Neural cell (in vitro differentiated cells): ENCODE measurements at regions not wholly inside any gene's neighbourhood (a gene's known extent, or its start where the extent isn't known, plus 50 kb on each side); places are given as distances from the start of the nearest gene placed in this dataset.

Experiments
- H2AFZ ChIP-seq: fragments of 200-600, 300-800 bp; sonication (generic), shearing (Covaris generic); 2 replicates; pipeline ENCODE4 v1.6.0; 2014; ENCODE audit warnings: low read depth, mild to moderate bottlenecking, antibody characterized with exemption, low read length, moderate library complexity
- H3F3A ChIP-seq: fragments of 200-600 bp; shearing (Covaris generic); 2 replicates; pipeline ENCODE4 v1.6.1; 2016; ENCODE audit warnings: mild to moderate bottlenecking, moderate library complexity, mixed read lengths, antibody characterized with exemption, low read length; ENCODE audit not compliant: insufficient read depth, poor library complexity, severe bottlenecking
- H3K27ac ChIP-seq: fragments of 200-600, 300-800 bp; sonication (generic), shearing (Covaris generic); 2 replicates; pipeline ENCODE4 v1.5.1; 2014; ENCODE audit warnings: mild to moderate bottlenecking, low read length, moderate library complexity
- H3K27me3 ChIP-seq: fragments of 300-800, 200-600 bp; sonication (generic), shearing (Covaris generic); 2 replicates; pipeline ENCODE4 v1.6.0; 2014; ENCODE audit warnings: mild to moderate bottlenecking, low read depth, low read length, moderate library complexity; ENCODE audit not compliant: insufficient read depth
- H3K36me3 ChIP-seq: fragments of 300-800, 200-600 bp; sonication (generic), shearing (Covaris generic); 2 replicates; pipeline ENCODE4 v1.5.1; 2014; ENCODE audit warnings: mild to moderate bottlenecking, antibody characterized with exemption, low read length, moderate library complexity; ENCODE audit not compliant: insufficient read depth
- H3K4me2 ChIP-seq: fragments of 300-800, 200-600 bp; sonication (generic), shearing (Covaris generic); 2 replicates; pipeline ENCODE4 v1.6.0; 2014; ENCODE audit warnings: mild to moderate bottlenecking, low read length
- H3K4me3 ChIP-seq: fragments of 300-800, 200-600 bp; sonication (generic), shearing (Covaris generic); 2 replicates; pipeline ENCODE4 v1.5.1; 2014; ENCODE audit warnings: mild to moderate bottlenecking, low read length, moderate library complexity
- H3K79me2 ChIP-seq: fragments of 200-600 bp; shearing (Covaris generic); replicated peaks from 2 replicates; pipeline ENCODE4 v1.6.0; 2014; ENCODE audit warnings: mild to moderate bottlenecking, low read length, moderate library complexity; ENCODE audit not compliant: insufficient read depth
- H3K9ac ChIP-seq: fragments of 300-800, 200-600 bp; sonication (generic), shearing (Covaris generic); 2 replicates; pipeline ENCODE4 v1.6.1; 2016; ENCODE audit warnings: mild to moderate bottlenecking, low read length, mixed read lengths
- H3K9me2 ChIP-seq: fragments of 200-600 bp; shearing (Covaris generic); 2 replicates; pipeline ENCODE4 v1.6.1; 2016; ENCODE audit warnings: mild to moderate bottlenecking, low read length, mixed read lengths; ENCODE audit not compliant: insufficient read depth
- H3K9me3 ChIP-seq: fragments of 200-600, 300-800 bp; sonication (generic), shearing (Covaris generic); 2 replicates; pipeline ENCODE4 v1.6.1; 2016; ENCODE audit warnings: mild to moderate bottlenecking, mixed run types, low read length, moderate library complexity, mixed read lengths
- H4K20me1 ChIP-seq: fragments of 200-600 bp; shearing (Covaris generic); 2 replicates; pipeline ENCODE4 v1.6.1; 2016; ENCODE audit warnings: mild to moderate bottlenecking, mixed run types; ENCODE audit not compliant: insufficient read depth
- CTCF ChIP-seq: fragments of 450-650 bp; IDR thresholded peaks from 2 replicates; pipeline ENCODE4 v1.5.1; 2014; ENCODE audit warnings: antibody characterized with exemption, mild to moderate bottlenecking, moderate library complexity; ENCODE audit not compliant: poor library complexity, severe bottlenecking
- EP300 ChIP-seq: fragments of 450-650 bp; conservative IDR thresholded peaks from 2 replicates; pipeline ENCODE4 v1.6.1; 2014; ENCODE audit warnings: antibody characterized with exemption, mild to moderate bottlenecking, moderate library complexity; ENCODE audit not compliant: poor library complexity, severe bottlenecking
- EZH2 ChIP-seq: fragments of 200-600, 300-800 bp; shearing (Covaris generic), sonication (generic); IDR thresholded peaks from 2 replicates; pipeline ENCODE4 v1.6.1; 2014; ENCODE audit warnings: antibody characterized with exemption, low read length, borderline replicate concordance, mild to moderate bottlenecking; ENCODE audit not compliant: insufficient read depth, poor library complexity, severe bottlenecking
- MXI1 ChIP-seq: fragments of 450-650 bp; conservative IDR thresholded peaks from 2 replicates; pipeline ENCODE4 v1.6.1; 2014; ENCODE audit warnings: antibody characterized with exemption, mild to moderate bottlenecking; ENCODE audit not compliant: poor library complexity, severe bottlenecking
- POLR2AphosphoS5 ChIP-seq: IDR thresholded peaks from 2 replicates; pipeline ENCODE4 v1.6.1; 2012
- RAD21 ChIP-seq: fragments of 450-650 bp; conservative IDR thresholded peaks from 2 replicates; pipeline ENCODE4 v1.6.1; 2014; ENCODE audit warnings: antibody characterized with exemption, mild to moderate bottlenecking, moderate library complexity
- SMC3 ChIP-seq: fragments of 450-650 bp; conservative IDR thresholded peaks from 2 replicates; pipeline ENCODE4 v1.6.1; 2014; ENCODE audit warnings: antibody characterized with exemption, mild to moderate bottlenecking, moderate library complexity; ENCODE audit not compliant: poor library complexity
- TAF1 ChIP-seq: IDR thresholded peaks from 2 replicates; pipeline ENCODE4 v1.6.1; 2012; ENCODE audit warnings: low read depth
- TF ChIP-seq, protein P1 (sequence below): IDR thresholded peaks from 2 replicates; pipeline ENCODE4 v1.6.1; 2012; ENCODE audit warnings: borderline replicate concordance

- Histone ChIP-seq H3K4me3 (no peak overlapping the region), H3K79me2 (no peaks in the 10 kb centered on the region), H3K9ac (no peak overlapping the region), H3K9me3 (no peaks in the 10 kb centered on the region), H3K27me3 (no peaks in the 10 kb centered on the region), H4K20me1 (no peaks in the 10 kb centered on the region), H3K36me3 (no peaks in the 10 kb centered on the region), H3K27ac (no peak overlapping the region), H3K4me2 (no peak overlapping the region), H3K9me2 (no peaks in the 10 kb centered on the region), H2AFZ (no peak overlapping the region), H3F3A (no peaks in the 10 kb centered on the region)
- TF ChIP-seq, protein P1, sequence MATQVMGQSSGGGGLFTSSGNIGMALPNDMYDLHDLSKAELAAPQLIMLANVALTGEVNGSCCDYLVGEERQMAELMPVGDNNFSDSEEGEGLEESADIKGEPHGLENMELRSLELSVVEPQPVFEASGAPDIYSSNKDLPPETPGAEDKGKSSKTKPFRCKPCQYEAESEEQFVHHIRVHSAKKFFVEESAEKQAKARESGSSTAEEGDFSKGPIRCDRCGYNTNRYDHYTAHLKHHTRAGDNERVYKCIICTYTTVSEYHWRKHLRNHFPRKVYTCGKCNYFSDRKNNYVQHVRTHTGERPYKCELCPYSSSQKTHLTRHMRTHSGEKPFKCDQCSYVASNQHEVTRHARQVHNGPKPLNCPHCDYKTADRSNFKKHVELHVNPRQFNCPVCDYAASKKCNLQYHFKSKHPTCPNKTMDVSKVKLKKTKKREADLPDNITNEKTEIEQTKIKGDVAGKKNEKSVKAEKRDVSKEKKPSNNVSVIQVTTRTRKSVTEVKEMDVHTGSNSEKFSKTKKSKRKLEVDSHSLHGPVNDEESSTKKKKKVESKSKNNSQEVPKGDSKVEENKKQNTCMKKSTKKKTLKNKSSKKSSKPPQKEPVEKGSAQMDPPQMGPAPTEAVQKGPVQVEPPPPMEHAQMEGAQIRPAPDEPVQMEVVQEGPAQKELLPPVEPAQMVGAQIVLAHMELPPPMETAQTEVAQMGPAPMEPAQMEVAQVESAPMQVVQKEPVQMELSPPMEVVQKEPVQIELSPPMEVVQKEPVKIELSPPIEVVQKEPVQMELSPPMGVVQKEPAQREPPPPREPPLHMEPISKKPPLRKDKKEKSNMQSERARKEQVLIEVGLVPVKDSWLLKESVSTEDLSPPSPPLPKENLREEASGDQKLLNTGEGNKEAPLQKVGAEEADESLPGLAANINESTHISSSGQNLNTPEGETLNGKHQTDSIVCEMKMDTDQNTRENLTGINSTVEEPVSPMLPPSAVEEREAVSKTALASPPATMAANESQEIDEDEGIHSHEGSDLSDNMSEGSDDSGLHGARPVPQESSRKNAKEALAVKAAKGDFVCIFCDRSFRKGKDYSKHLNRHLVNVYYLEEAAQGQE: no peak
- TF ChIP-seq POLR2AphosphoS5: no peak
- TF ChIP-seq MXI1: no peak
These were observed 76.8 kb upstream of the LRCH1 start for GRCh38 chr13:46476174-46476573.

DNA sequence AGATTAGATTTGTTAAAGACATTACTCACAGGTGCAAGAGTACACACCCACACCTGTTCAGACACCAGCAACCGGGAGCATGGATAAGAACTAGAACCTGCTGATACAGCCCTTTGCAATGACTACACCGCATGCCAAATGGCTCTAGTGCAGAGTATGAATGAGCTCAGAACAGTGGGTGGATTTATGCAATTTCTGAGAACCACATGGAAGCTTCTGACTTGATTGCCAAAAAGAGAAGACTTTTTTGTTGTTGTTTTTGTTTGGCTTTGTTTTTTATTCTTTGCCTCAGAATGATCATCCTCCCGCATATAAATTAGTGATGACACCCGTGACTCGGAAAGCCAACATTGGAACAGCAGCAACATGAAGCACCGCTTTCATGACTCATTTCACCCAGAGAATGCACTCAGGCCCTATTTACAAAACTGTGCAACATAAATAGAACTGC, 77.4 kb upstream of the LRCH1 start:
- H3K27me3 ChIP-seq: no peaks in the 10 kb centered on the region
- H3K4me3 ChIP-seq: no peak overlapping the region
- H3K36me3 ChIP-seq: no peaks in the 10 kb centered on the region
- H3K4me2 ChIP-seq: no peak overlapping the region
- H3K9ac ChIP-seq: no peak overlapping the region
- no peaks in the 10 kb centered on the region for H3K9me2 ChIP-seq
- H3K79me2 ChIP-seq: no peaks in the 10 kb centered on the region
- H3K9me3 ChIP-seq: no peaks in the 10 kb centered on the region
- H3F3A ChIP-seq: no peaks in the 10 kb centered on the region
- H3K27ac ChIP-seq: no peak overlapping the region
- TF ChIP-seq CTCF (no peak), RAD21 (no peak), SMC3 (no peak), EP300 (no peak), POLR2AphosphoS5 (no peak), MXI1 (no peak), TAF1 (no peak), EZH2 (no peak)
- TF ChIP-seq, protein P1: no peak
- no peaks in the 10 kb centered on the region for H4K20me1 ChIP-seq
- H2AFZ ChIP-seq: no peak overlapping the region
